ENCODE measurements at regions not wholly inside any gene's neighbourhood (a gene's known extent, or its start where the extent isn't known, plus 50 kb on each side); places are given as distances from the start of the nearest gene placed in this dataset.

DNA sequence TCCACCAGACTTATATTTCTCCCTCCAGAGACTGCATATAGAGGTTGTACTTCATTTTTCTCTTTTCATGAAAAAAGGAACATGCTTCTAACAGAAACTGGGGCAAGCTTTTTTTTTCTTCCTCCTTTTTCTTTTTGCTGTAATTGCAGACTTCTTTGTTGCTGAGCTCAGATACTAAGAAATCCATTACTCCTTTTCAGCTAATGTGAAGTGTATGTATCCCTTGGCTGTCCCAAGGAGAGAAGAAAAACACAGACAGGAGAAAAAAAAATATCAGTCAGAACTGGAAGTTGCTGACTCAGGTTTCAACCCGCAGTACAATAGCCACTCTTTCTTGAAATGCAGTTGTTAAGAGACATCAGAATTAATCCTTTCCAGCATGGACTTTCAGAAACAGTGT lies 1248.4 kb downstream of the LRFN5 start:
- TF ChIP-seq, protein P1, sequence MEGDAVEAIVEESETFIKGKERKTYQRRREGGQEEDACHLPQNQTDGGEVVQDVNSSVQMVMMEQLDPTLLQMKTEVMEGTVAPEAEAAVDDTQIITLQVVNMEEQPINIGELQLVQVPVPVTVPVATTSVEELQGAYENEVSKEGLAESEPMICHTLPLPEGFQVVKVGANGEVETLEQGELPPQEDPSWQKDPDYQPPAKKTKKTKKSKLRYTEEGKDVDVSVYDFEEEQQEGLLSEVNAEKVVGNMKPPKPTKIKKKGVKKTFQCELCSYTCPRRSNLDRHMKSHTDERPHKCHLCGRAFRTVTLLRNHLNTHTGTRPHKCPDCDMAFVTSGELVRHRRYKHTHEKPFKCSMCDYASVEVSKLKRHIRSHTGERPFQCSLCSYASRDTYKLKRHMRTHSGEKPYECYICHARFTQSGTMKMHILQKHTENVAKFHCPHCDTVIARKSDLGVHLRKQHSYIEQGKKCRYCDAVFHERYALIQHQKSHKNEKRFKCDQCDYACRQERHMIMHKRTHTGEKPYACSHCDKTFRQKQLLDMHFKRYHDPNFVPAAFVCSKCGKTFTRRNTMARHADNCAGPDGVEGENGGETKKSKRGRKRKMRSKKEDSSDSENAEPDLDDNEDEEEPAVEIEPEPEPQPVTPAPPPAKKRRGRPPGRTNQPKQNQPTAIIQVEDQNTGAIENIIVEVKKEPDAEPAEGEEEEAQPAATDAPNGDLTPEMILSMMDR (IDR thresholded peaks at IDR 0.05), result no peak
- TF ChIP-seq POLR2A (IDR thresholded peaks at IDR 0.05) (no peak), POLR2AphosphoS5 (IDR thresholded peaks at IDR 0.05) (no peak)

Measured in gastroesophageal sphincter (tissue), 3 donors.